MM.1S (cell line): ENCODE measurements at regions not wholly inside any gene's neighbourhood (a gene's known extent, or its start where the extent isn't known, plus 50 kb on each side); places are given as distances from the start of the nearest gene placed in this dataset.

Experiments used
- EZH2 ChIP-seq: fragments of 300-600 bp; sonication (generic); optimal IDR thresholded peaks from 2 replicates; pipeline ENCODE3; 2017; ENCODE audit warnings: low read depth, mild to moderate bottlenecking, antibody characterized with exemption, low read length, mixed read lengths
- EZH2phosphoT487 ChIP-seq: fragments of 300-600 bp; sonication (generic); IDR thresholded peaks from 2 replicates; pipeline ENCODE4 v1.6.1; 2018; ENCODE audit warnings: antibody characterized with exemption, low read length
- TF ChIP-seq, protein P1 (sequence below): fragments of 300-600 bp; sonication (generic); IDR thresholded peaks from 2 replicates; pipeline ENCODE4 v1.5.1; 2016; ENCODE audit warnings: antibody characterized with exemption, low read length, mixed read lengths

DNA sequence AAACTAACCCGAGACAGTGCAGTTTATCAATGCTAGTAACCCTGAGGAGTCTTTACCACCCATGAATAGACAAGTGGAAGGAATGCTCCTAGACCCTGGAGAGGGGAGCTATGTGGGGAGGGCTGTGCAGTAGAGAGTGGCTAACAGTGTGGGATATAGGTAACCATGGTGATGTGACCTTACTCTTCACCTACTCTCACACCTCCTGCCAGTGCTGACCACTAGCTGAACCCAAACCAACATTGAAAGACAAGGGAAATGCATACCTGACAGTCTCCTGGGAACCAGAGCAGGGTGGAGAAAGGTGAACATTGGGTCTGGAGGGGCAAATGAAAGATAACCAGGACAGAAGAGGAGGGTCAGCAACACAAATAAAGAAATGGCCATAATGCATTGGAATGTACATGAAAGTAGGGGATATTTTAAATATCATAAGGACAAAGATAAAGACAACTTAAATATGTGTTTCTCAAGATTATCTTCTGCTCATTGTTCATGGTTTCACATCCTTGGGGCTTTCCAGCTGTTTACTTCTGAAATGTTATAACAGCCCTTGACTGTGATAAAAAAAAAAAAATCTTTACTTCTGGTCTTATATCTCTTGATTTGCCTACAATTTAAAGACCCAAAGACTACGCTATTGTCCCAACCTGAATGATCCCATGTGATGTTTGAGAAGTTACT lies 983.3 kb upstream of the TENM4 start:
- TF ChIP-seq, protein P1, sequence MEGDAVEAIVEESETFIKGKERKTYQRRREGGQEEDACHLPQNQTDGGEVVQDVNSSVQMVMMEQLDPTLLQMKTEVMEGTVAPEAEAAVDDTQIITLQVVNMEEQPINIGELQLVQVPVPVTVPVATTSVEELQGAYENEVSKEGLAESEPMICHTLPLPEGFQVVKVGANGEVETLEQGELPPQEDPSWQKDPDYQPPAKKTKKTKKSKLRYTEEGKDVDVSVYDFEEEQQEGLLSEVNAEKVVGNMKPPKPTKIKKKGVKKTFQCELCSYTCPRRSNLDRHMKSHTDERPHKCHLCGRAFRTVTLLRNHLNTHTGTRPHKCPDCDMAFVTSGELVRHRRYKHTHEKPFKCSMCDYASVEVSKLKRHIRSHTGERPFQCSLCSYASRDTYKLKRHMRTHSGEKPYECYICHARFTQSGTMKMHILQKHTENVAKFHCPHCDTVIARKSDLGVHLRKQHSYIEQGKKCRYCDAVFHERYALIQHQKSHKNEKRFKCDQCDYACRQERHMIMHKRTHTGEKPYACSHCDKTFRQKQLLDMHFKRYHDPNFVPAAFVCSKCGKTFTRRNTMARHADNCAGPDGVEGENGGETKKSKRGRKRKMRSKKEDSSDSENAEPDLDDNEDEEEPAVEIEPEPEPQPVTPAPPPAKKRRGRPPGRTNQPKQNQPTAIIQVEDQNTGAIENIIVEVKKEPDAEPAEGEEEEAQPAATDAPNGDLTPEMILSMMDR = no peak
- no peak for TF ChIP-seq EZH2
- TF ChIP-seq EZH2phosphoT487 = no peak
